ENCODE measurements at regions not wholly inside any gene's neighbourhood (a gene's known extent, or its start where the extent isn't known, plus 50 kb on each side); places are given as distances from the start of the nearest gene placed in this dataset.

DNA sequence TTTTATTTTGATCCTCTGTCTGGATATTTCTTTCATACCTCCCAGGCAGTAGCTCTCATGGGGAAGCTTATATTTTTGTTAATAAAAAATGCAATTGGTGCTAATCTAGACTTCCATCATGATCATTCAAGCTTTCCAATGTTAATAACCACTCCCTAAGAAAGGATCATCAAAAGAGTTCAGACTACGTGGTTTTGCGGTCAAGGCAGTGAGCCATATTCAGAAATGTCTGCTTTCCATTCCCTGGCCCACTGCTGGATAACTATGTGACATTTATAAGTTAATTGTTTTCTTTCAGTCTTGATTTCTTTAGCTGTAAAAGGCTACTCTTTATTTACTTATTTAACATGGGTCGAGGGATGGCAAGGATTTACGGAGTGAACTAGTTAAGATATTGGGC is 414.6 kb downstream of the LMO4 start:
- CTCF ChIA-PET, result no interaction called here
- no peak overlapping the region for H3K4me3 Mint-ChIP-seq
- H3K36me3 ChIP-seq (ENCODE audit: insufficient read depth, low read length), result no peaks in the 10 kb centered on the region

GRCh38 chr1:87744056-87744455 is 415.4 kb downstream of the LMO4 start:
- POLR2A ChIA-PET, result no interaction called here
- Histone ChIP-seq H3K27me3 (ENCODE audit: insufficient read depth, low read length, poor library complexity, severe bottlenecking) (no peaks in the 10 kb centered on the region), H3K4me1 (ENCODE audit: insufficient read depth, low read length) (no peaks in the 10 kb centered on the region), H3K9me3 (ENCODE audit: low read length) (no peaks in the 10 kb centered on the region), H3K36me3 (ENCODE audit: insufficient read depth, low read length) (no peaks in the 10 kb centered on the region), H3K4me3 (ENCODE audit: low read length) (no peak overlapping the region), H3K27ac (ENCODE audit: low read depth, low read length) (no peak overlapping the region)
- CTCF ChIA-PET, result no interaction called here
- Mint-ChIP-seq H3K27me3 (peaks cover 6 to 11% of the 10 kb centered on the region in 2 donors), H3K4me3 (no peak overlapping the region), H3K36me3 (no peaks in the 10 kb centered on the region), H3K4me1 (no peaks in the 10 kb centered on the region), H3K27ac (no peak overlapping the region), H3K9me3 (no peaks in the 10 kb centered on the region)
- DNase-seq, result no peak

More for the DNA sequence above, 414.6 kb downstream of the LMO4 start:
- no peak overlapping the region for H3K27ac ChIP-seq (ENCODE audit: low read depth, low read length)
- Mint-ChIP-seq H3K27ac (no peak overlapping the region), H3K36me3 (no peaks in the 10 kb centered on the region), H3K9me3 (no peaks in the 10 kb centered on the region), H3K4me1 (no peaks in the 10 kb centered on the region), H3K27me3 (peaks cover 6 to 8% of the 10 kb centered on the region in 2 donors)
- no peaks in the 10 kb centered on the region for H3K4me1 ChIP-seq (ENCODE audit: insufficient read depth, low read length)
- no peak overlapping the region for H3K4me3 ChIP-seq (ENCODE audit: low read length)
- no peaks in the 10 kb centered on the region for H3K27me3 ChIP-seq (ENCODE audit: insufficient read depth, low read length, poor library complexity, severe bottlenecking)
- DNase-seq, result no peak
- H3K9me3 ChIP-seq (ENCODE audit: low read length), result no peaks in the 10 kb centered on the region
- POLR2A ChIA-PET, result no interaction called here

DNA sequence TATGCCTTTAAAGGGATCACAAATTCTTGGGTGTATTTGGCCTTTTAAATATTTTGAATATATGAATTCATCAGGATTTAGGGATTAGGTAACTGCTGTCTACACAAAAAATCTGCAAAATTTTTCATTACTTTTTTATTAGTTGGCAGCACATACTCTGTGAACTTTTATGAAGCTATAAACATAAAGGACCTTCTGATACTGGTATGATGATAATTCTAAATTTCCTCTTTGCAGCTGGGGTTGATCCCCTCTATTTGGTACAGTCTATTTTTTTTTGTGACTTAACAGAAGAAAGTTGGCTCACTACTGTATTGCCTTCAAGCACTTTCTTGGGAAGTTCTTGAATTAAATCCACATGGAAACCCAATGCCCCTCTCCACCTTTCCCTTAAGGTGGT is 416.1 kb downstream of the LMO4 start:
- Histone ChIP-seq H3K4me3 (ENCODE audit: low read length) (no peak overlapping the region), H3K27me3 (ENCODE audit: insufficient read depth, low read length, poor library complexity, severe bottlenecking) (no peaks in the 10 kb centered on the region), H3K4me1 (ENCODE audit: insufficient read depth, low read length) (no peaks in the 10 kb centered on the region), H3K9me3 (ENCODE audit: low read length) (no peaks in the 10 kb centered on the region), H3K27ac (ENCODE audit: low read depth, low read length) (no peak overlapping the region), H3K36me3 (ENCODE audit: insufficient read depth, low read length) (no peaks in the 10 kb centered on the region)
- H3K4me3 Mint-ChIP-seq, result no peak overlapping the region
- peaks cover 6 to 14% of the 10 kb centered on the region in 2 donors for H3K27me3 Mint-ChIP-seq
- no peaks in the 10 kb centered on the region for H3K9me3 Mint-ChIP-seq
- no peaks in the 10 kb centered on the region for H3K36me3 Mint-ChIP-seq
- DNase-seq, result no peak
- CTCF ChIA-PET, result no interaction called here
- H3K4me1 Mint-ChIP-seq, result no peaks in the 10 kb centered on the region
- POLR2A ChIA-PET, result no interaction called here
- H3K27ac Mint-ChIP-seq, result no peak overlapping the region

DNA sequence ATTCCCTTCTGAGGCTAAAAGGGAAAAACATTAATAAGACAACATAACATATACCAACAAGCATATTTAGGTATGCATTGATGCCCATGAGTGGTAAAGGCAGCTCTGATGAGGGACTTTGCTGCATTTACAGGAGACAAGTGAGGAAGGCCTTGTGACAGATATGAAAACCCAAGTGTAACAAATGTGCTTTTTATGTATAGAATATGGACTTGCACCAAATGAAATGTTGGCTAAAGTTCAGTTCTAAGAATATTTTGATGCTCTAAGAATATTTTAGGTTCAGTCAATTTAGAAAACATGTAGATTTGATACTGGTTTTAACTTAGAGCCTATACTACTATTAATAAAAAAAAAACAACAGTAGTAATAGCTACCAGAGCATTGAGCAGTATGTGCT is 424.7 kb downstream of the LMO4 start:
- POLR2A ChIA-PET, result no interaction called here
- no peak overlapping the region for H3K4me3 Mint-ChIP-seq

GRCh38 chr1:87754139-87754538 is 425.5 kb downstream of the LMO4 start:
- H3K4me3 Mint-ChIP-seq, result no peak overlapping the region
- H3K4me1 Mint-ChIP-seq, result no peaks in the 10 kb centered on the region
- H3K27me3 Mint-ChIP-seq, result peaks cover 0 to 5% of the 10 kb centered on the region in 2 donors
- H3K36me3 ChIP-seq (ENCODE audit: insufficient read depth, low read length), result no peaks in the 10 kb centered on the region
- POLR2A ChIA-PET, result no interaction called here
- H3K36me3 Mint-ChIP-seq, result no peaks in the 10 kb centered on the region
- H3K27ac Mint-ChIP-seq, result no peak overlapping the region
- H3K27me3 ChIP-seq (ENCODE audit: insufficient read depth, low read length, poor library complexity, severe bottlenecking), result no peaks in the 10 kb centered on the region
- no peaks in the 10 kb centered on the region for H3K4me1 ChIP-seq (ENCODE audit: insufficient read depth, low read length)
- no peaks in the 10 kb centered on the region for H3K9me3 Mint-ChIP-seq
- H3K27ac ChIP-seq (ENCODE audit: low read depth, low read length), result no peak overlapping the region
- CTCF ChIA-PET, result interaction anchor here (1.1 kb wide), 1 partner anchor 8 kb away, joined by 3 read pairs; no protein-coding TSS in a partner anchor
- DNase-seq, result no peak
- H3K9me3 ChIP-seq (ENCODE audit: low read length), result no peaks in the 10 kb centered on the region
- H3K4me3 ChIP-seq (ENCODE audit: low read length), result no peak overlapping the region

More for the DNA sequence above, 424.7 kb downstream of the LMO4 start:
- H3K27me3 ChIP-seq (ENCODE audit: insufficient read depth, low read length, poor library complexity, severe bottlenecking), result no peaks in the 10 kb centered on the region
- H3K9me3 ChIP-seq (ENCODE audit: low read length), result no peaks in the 10 kb centered on the region
- Mint-ChIP-seq H3K27ac (no peak overlapping the region), H3K9me3 (no peaks in the 10 kb centered on the region), H3K4me1 (no peaks in the 10 kb centered on the region), H3K36me3 (no peaks in the 10 kb centered on the region), H3K27me3 (peaks cover 0 to 9% of the 10 kb centered on the region in 2 donors)
- no peaks in the 10 kb centered on the region for H3K36me3 ChIP-seq (ENCODE audit: insufficient read depth, low read length)
- H3K27ac ChIP-seq (ENCODE audit: low read depth, low read length), result no peak overlapping the region
- CTCF ChIA-PET, result interaction anchor here (1.1 kb wide), 1 partner anchor 9 kb away, joined by 3 read pairs; no protein-coding TSS in a partner anchor
- no peaks in the 10 kb centered on the region for H3K4me1 ChIP-seq (ENCODE audit: insufficient read depth, low read length)
- H3K4me3 ChIP-seq (ENCODE audit: low read length), result no peak overlapping the region
- no peak for DNase-seq

DNA sequence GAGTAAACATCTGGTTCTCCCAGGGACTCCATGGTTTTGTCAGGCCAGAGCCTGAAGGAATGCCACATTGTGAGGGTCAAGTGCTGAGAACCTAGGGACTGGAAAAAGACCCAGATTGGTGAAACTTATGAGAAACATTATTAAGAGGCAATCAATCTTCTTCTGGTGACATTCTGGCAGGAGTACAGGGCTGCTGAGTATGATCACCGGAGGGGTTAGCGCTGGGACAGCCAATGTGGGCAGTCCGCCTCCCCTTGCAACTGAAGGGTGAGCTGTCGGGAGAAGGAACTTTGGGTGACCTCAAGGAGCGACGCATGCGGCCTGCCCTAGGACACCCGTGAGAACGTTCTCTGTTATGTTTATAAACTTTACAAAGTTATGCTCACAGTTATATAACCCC is 429.0 kb downstream of the LMO4 start:
- Mint-ChIP-seq H3K36me3 (no peaks in the 10 kb centered on the region), H3K4me3 (no peak overlapping the region), H3K9me3 (no peaks in the 10 kb centered on the region), H3K27ac (no peak overlapping the region), H3K27me3 (peaks cover 0 to 15% of the 10 kb centered on the region in 2 donors), H3K4me1 (no peaks in the 10 kb centered on the region)
- POLR2A ChIA-PET, result no interaction called here
- H3K27me3 ChIP-seq (ENCODE audit: insufficient read depth, low read length, poor library complexity, severe bottlenecking), result no peaks in the 10 kb centered on the region
- no peak for DNase-seq
- H3K4me3 ChIP-seq (ENCODE audit: low read length), result no peak overlapping the region
- no peaks in the 10 kb centered on the region for H3K36me3 ChIP-seq (ENCODE audit: insufficient read depth, low read length)
- H3K4me1 ChIP-seq (ENCODE audit: insufficient read depth, low read length), result no peaks in the 10 kb centered on the region
- H3K9me3 ChIP-seq (ENCODE audit: low read length), result no peaks in the 10 kb centered on the region
- H3K27ac ChIP-seq (ENCODE audit: low read depth, low read length), result no peak overlapping the region
- CTCF ChIA-PET, result no interaction called here

DNA sequence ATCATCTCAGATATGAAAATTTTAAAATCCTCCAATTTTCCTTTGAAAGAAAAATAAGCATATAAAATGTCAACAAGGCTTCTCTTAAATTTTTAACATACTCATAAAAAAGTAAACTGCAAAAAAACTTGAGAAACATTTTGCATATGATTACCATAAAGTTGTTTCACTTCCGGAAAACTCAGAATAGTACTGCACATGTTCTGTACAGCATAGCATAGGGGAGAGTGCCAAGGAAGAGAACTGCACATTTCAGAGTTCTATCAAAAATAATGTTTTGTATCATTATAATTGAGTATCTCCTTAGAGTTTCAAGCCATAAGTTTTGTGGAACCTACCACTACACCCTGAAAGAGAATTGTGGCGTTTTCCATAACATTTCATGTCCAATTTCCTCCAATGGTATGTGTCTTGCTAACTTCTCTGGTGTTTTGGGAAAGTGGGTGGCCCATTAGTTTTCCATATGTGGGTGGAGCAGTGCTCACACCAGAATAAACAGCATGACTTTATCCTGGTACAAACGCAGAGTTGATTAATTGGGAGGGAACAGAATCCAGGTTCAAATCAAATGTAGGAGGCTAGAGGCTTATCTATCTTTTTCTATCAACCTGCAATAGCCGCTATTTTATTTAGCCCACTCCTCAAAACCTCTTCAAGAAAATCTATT is 430.9 kb downstream of the LMO4 start:
- Histone ChIP-seq H3K36me3 (ENCODE audit: insufficient read depth, low read length) (no peaks in the 10 kb centered on the region), H3K9me3 (ENCODE audit: low read length) (no peaks in the 10 kb centered on the region), H3K27ac (ENCODE audit: low read depth, low read length) (no peak overlapping the region), H3K27me3 (ENCODE audit: insufficient read depth, low read length, poor library complexity, severe bottlenecking) (no peaks in the 10 kb centered on the region), H3K4me1 (ENCODE audit: insufficient read depth, low read length) (no peaks in the 10 kb centered on the region), H3K4me3 (ENCODE audit: low read length) (no peak overlapping the region)
- ChIA-PET POLR2A (no interaction called here), CTCF (no interaction called here)
- H3K27ac Mint-ChIP-seq, result no peak overlapping the region
- no peak for DNase-seq
- H3K4me3 Mint-ChIP-seq, result no peak overlapping the region
- no peaks in the 10 kb centered on the region for H3K9me3 Mint-ChIP-seq
- H3K27me3 Mint-ChIP-seq, result peaks cover 1 to 15% of the 10 kb centered on the region in 2 donors
- H3K4me1 Mint-ChIP-seq, result peaks cover 0 to 3% (median 0%) of the 10 kb centered on the region in 3 donors
- H3K36me3 Mint-ChIP-seq, result no peaks in the 10 kb centered on the region

DNA sequence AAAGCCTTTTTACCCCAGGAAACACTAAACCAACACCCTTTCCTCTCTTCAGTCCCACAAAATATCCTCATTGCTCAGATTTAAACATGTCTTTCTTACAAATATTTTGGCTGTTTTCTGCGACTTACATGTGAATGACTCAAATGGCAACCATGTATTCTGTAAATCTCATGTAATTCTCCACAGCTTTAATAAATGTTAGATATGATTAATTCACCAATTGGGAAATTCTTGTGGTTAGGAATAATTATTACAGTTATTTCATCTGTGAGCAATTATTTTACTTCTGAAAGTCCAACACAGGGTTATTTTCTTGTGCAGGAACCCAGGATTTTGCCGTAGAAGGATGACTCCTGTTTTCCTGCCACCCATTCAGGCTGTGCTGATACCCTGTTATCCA is 431.5 kb downstream of the LMO4 start:
- ChIA-PET POLR2A (no interaction called here), CTCF (no interaction called here)
- Histone ChIP-seq H3K27ac (ENCODE audit: low read depth, low read length) (no peak overlapping the region), H3K4me3 (ENCODE audit: low read length) (no peak overlapping the region), H3K4me1 (ENCODE audit: insufficient read depth, low read length) (no peaks in the 10 kb centered on the region), H3K36me3 (ENCODE audit: insufficient read depth, low read length) (no peaks in the 10 kb centered on the region), H3K27me3 (ENCODE audit: insufficient read depth, low read length, poor library complexity, severe bottlenecking) (no peaks in the 10 kb centered on the region), H3K9me3 (ENCODE audit: low read length) (no peaks in the 10 kb centered on the region)
- DNase-seq, result no peak
- H3K9me3 Mint-ChIP-seq, result no peaks in the 10 kb centered on the region
- H3K27me3 Mint-ChIP-seq, result peaks cover 1 to 15% of the 10 kb centered on the region in 2 donors
- H3K27ac Mint-ChIP-seq, result no peak overlapping the region
- no peaks in the 10 kb centered on the region for H3K36me3 Mint-ChIP-seq
- no peak overlapping the region for H3K4me3 Mint-ChIP-seq
- peaks cover 0 to 3% (median 0%) of the 10 kb centered on the region in 3 donors for H3K4me1 Mint-ChIP-seq

All from CD8-positive, alpha-beta memory T cell (primary cell).